HEK293T (cell line): ENCODE measurements at regions not wholly inside any gene's neighbourhood (a gene's known extent, or its start where the extent isn't known, plus 50 kb on each side); places are given as distances from the start of the nearest gene placed in this dataset.

Experiments used
- ARNT ChIP-seq: fragments of 450-650 bp; IDR thresholded peaks from 2 replicates; pipeline ENCODE4 v1.6.1; 2017; ENCODE audit warnings: mild to moderate bottlenecking
- BHLHE40 ChIP-seq: fragments of 450-650 bp; IDR thresholded peaks from 2 replicates; pipeline ENCODE4 v1.6.1; 2016; ENCODE audit warnings: mild to moderate bottlenecking, moderate library complexity, borderline replicate concordance
- CTBP1 ChIP-seq: fragments of 450-650 bp; IDR thresholded peaks from 2 replicates; pipeline ENCODE4 v1.6.1; 2016; ENCODE audit warnings: borderline replicate concordance
- ELF4 ChIP-seq: fragments of 450-650 bp; IDR thresholded peaks from 2 replicates; pipeline ENCODE4 v1.6.1; 2017; ENCODE audit warnings: antibody characterized with exemption
- FOXK2 ChIP-seq: fragments of 450-650 bp; IDR thresholded peaks from 2 replicates; pipeline ENCODE4 v1.6.1; 2016; ENCODE audit warnings: mild to moderate bottlenecking
- FOXM1 ChIP-seq: fragments of 450-650 bp; IDR thresholded peaks from 2 replicates; pipeline ENCODE4 v1.6.1; 2017; ENCODE audit warnings: mild to moderate bottlenecking, borderline replicate concordance
- SUZ12 ChIP-seq: fragments of 450-650 bp; IDR thresholded peaks from 2 replicates; pipeline ENCODE4 v1.6.1; 2016; ENCODE audit warnings: mild to moderate bottlenecking
- ZNF384 ChIP-seq: fragments of 450-650 bp; IDR thresholded peaks from 2 replicates; pipeline ENCODE4 v1.6.1; 2016
- TF ChIP-seq, protein P1 (sequence below): fragments of 450-650 bp; IDR thresholded peaks from 2 replicates; pipeline ENCODE4 v1.6.1; 2016

DNA sequence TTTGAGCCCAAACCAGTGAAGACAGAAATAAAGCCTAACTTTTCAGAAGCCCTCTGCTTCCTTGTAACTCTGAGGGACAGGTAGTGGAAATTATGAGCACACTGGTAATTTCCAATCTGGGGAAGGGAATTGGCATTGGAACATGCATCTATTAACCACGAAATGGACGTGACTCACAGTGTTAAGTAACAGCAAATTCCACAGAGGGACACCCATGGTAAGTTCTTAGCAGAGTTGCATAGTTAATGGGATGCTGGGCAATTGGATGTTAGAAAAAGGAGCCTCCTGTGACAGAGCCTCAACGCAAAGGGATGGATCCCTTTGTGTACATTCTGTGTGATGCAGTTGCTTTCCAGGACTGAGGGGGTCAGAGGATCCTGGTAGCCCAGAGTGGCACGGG, 168.6 kb downstream of the SEMA6D start:
- TF ChIP-seq SUZ12: no peak
- no peak for TF ChIP-seq FOXK2
- TF ChIP-seq ZNF384: no peak
- no peak for TF ChIP-seq BHLHE40
- TF ChIP-seq ELF4: no peak
- no peak for TF ChIP-seq ARNT
- TF ChIP-seq CTBP1: no peak
- TF ChIP-seq, protein P1, sequence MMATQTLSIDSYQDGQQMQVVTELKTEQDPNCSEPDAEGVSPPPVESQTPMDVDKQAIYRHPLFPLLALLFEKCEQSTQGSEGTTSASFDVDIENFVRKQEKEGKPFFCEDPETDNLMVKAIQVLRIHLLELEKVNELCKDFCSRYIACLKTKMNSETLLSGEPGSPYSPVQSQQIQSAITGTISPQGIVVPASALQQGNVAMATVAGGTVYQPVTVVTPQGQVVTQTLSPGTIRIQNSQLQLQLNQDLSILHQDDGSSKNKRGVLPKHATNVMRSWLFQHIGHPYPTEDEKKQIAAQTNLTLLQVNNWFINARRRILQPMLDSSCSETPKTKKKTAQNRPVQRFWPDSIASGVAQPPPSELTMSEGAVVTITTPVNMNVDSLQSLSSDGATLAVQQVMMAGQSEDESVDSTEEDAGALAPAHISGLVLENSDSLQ: no peak
- TF ChIP-seq FOXM1: no peak
